ENCODE measurements at regions not wholly inside any gene's neighbourhood (a gene's known extent, or its start where the extent isn't known, plus 50 kb on each side); places are given as distances from the start of the nearest gene placed in this dataset.

DNA sequence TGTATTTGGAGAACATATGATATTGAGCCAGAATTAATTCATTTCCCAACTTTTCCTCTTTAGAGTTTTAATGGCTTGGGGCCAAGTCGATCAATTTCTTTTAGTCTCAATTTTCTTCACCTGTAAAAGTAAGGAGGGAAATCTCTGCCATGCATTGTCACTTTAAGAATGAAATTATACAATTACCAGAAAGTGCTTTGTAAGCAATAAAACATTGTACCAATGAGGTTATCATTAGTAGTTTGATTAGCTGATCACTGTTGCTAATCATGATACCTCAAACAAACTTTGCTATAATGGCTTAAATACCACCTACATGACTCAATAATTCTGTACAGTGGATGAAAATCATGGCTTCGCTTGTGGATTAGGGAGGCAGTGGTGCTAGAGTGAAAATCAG, 1525.8 kb upstream of the GOT2 start:
- 85% methylated on average over 2 of the region's 2 CpGs for WGBS
- DNase-seq (ENCODE audit: extremely low spot score): no peak
- no peaks in the 10 kb centered on the region for H3K36me3 ChIP-seq
- intact Hi-C loops (cut with DNase I): no loop called here
- no peak overlapping the region for H3K4me3 ChIP-seq
- no peaks in the 10 kb centered on the region for H3K27me3 ChIP-seq
- no peak overlapping the region for H3K27ac ChIP-seq (replicated peaks in 1 of 4)
- no peaks in the 10 kb centered on the region for H3K9me3 ChIP-seq
- H3K4me1 ChIP-seq: no peaks in the 10 kb centered on the region
- TF ChIP-seq, protein P1, sequence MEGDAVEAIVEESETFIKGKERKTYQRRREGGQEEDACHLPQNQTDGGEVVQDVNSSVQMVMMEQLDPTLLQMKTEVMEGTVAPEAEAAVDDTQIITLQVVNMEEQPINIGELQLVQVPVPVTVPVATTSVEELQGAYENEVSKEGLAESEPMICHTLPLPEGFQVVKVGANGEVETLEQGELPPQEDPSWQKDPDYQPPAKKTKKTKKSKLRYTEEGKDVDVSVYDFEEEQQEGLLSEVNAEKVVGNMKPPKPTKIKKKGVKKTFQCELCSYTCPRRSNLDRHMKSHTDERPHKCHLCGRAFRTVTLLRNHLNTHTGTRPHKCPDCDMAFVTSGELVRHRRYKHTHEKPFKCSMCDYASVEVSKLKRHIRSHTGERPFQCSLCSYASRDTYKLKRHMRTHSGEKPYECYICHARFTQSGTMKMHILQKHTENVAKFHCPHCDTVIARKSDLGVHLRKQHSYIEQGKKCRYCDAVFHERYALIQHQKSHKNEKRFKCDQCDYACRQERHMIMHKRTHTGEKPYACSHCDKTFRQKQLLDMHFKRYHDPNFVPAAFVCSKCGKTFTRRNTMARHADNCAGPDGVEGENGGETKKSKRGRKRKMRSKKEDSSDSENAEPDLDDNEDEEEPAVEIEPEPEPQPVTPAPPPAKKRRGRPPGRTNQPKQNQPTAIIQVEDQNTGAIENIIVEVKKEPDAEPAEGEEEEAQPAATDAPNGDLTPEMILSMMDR (IDR thresholded peaks at IDR 0.05): no peak
- TF ChIP-seq POLR2AphosphoS5 (IDR thresholded peaks at IDR 0.05): no peak
- no peak for TF ChIP-seq POLR2A (IDR thresholded peaks at IDR 0.05; ENCODE audit: low read depth)
- no peak for TF ChIP-seq EP300 (IDR thresholded peaks at IDR 0.05)

DNA sequence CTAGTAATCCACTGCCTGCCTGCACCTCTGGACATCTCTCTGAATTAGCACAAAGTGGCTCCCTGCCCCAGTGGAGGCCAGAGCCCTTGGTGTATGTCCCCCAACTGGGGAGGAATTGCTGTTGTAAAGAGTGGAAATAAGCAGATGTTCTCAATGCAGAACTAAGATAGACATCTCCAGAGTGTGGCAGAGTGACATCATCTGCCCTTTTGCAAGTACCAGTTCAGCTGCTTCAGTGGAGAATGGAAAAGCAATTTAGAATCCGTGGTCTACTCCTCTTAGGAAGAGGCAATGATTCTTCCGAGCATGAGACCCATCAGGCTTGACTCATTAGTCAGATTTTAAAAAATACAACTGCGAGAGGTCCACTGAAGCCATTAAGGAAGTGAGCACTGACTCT, 1512.0 kb upstream of the GOT2 start:
- Histone ChIP-seq H3K36me3 (no peaks in the 10 kb centered on the region), H3K27me3 (no peaks in the 10 kb centered on the region), H3K4me3 (no peak overlapping the region), H3K9me3 (no peaks in the 10 kb centered on the region), H3K27ac (replicated peaks in 1 of 4) (no peak overlapping the region), H3K4me1 (no peaks in the 10 kb centered on the region)
- intact Hi-C loops (cut with DNase I): no loop called here
- 77% methylated on average over 3 of the region's 3 CpGs for WGBS
- TF ChIP-seq EP300 (IDR thresholded peaks at IDR 0.05) (no peak), POLR2AphosphoS5 (IDR thresholded peaks at IDR 0.05) (no peak)
- TF ChIP-seq, protein P1 (IDR thresholded peaks at IDR 0.05): no peak
- no peak for DNase-seq (ENCODE audit: extremely low spot score)

DNA sequence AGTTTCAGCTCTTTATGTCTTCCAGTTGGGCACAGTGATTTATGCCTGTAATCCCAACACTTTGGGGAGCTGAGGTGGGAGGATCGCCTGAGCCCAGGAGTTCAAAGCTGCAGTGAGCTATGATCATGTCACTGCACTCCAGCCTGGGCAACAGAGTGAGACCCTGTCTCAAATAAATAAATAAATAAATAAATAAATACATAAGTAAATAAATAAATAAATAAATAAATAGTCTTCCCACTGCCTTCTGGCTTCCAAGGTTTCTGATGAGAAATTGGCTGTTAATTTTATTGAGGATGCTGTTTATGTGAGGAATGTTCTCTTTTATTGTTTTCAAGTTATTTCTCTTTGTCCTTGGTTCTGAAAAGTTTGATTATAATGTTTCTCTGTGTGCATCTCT, 1507.6 kb upstream of the GOT2 start:
- H3K27me3 ChIP-seq: no peaks in the 10 kb centered on the region
- no peaks in the 10 kb centered on the region for H3K9me3 ChIP-seq
- no peaks in the 10 kb centered on the region for H3K36me3 ChIP-seq
- 81% methylated on average over 1 of the region's 1 CpG for WGBS
- TF ChIP-seq, protein P1 (IDR thresholded peaks at IDR 0.05): no peak
- no peak for TF ChIP-seq POLR2A (IDR thresholded peaks at IDR 0.05; ENCODE audit: low read depth)
- no peak for TF ChIP-seq EP300 (IDR thresholded peaks at IDR 0.05)
- TF ChIP-seq POLR2AphosphoS5 (IDR thresholded peaks at IDR 0.05): no peak
- H3K4me1 ChIP-seq: no peaks in the 10 kb centered on the region
- no peak overlapping the region for H3K4me3 ChIP-seq
- intact Hi-C loops (cut with DNase I): no loop called here
- no peak for DNase-seq (ENCODE audit: extremely low spot score)
- H3K27ac ChIP-seq (replicated peaks in 1 of 4): no peak overlapping the region

DNA sequence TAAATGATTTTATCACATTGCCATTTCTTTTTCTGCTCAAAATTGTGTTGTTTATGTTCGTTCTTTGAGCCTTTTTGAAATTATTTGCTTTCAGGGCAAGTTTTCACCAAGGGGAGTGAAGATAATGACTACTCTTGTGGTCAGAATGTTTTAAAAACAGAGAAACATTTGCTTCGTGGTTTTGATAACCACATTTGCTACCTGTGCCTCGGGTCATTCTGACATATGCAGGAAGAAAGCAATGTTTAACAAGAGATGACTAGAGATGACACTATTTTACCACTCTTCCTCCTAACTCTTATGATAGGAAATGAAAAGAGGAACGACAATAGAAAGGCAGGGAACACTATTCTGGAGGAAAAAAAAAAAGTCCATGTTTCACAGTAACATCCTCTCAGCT, 1496.5 kb upstream of the GOT2 start:
- Histone ChIP-seq H3K4me3 (no peak overlapping the region), H3K36me3 (no peaks in the 10 kb centered on the region), H3K27me3 (no peaks in the 10 kb centered on the region), H3K4me1 (no peaks in the 10 kb centered on the region), H3K27ac (replicated peaks in 1 of 4) (no peak overlapping the region), H3K9me3 (peaks cover 0 to 7% (median 0%) of the 10 kb centered on the region in 4 donors)
- TF ChIP-seq POLR2A (IDR thresholded peaks at IDR 0.05; ENCODE audit: low read depth) (no peak), EP300 (IDR thresholded peaks at IDR 0.05) (no peak), POLR2AphosphoS5 (IDR thresholded peaks at IDR 0.05) (no peak)
- TF ChIP-seq, protein P1 (IDR thresholded peaks at IDR 0.05): no peak
- 48% methylated on average over 4 of the region's 4 CpGs for WGBS
- DNase-seq (ENCODE audit: extremely low spot score): no peak
- intact Hi-C loops (cut with DNase I): no loop called here

DNA sequence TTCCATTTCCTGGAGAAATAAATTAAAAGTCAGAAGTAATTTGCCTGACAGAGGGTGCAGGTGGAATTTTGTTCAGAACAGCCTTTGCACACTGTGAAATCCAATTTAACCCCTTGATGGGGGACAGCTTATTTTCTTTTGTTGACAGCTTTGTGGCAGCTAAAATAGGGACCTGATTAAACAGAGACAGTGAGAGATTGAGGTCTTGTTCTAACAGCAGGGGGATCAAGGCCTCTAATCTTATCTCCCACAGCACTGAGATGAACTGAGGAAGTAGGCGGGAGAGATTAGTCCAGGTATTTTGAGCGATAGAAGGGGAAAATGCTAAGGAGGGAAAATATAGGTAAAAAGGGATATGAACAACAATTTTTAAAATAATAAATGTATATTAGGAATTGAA, 1491.4 kb upstream of the GOT2 start:
- Histone ChIP-seq H3K27ac (replicated peaks in 1 of 4) (no peak overlapping the region), H3K36me3 (no peaks in the 10 kb centered on the region), H3K4me1 (no peaks in the 10 kb centered on the region), H3K27me3 (no peaks in the 10 kb centered on the region), H3K4me3 (no peak overlapping the region), H3K9me3 (no peaks in the 10 kb centered on the region)
- intact Hi-C loops (cut with DNase I): no loop called here
- 73% methylated on average over 2 of the region's 2 CpGs for WGBS
- TF ChIP-seq EP300 (IDR thresholded peaks at IDR 0.05) (no peak), POLR2AphosphoS5 (IDR thresholded peaks at IDR 0.05) (no peak), POLR2A (IDR thresholded peaks at IDR 0.05; ENCODE audit: low read depth) (no peak)
- TF ChIP-seq, protein P1 (IDR thresholded peaks at IDR 0.05): no peak
- no peak for DNase-seq (ENCODE audit: extremely low spot score)
